ENCODE measurements at regions not wholly inside any gene's neighbourhood (a gene's known extent, or its start where the extent isn't known, plus 50 kb on each side); places are given as distances from the start of the nearest gene placed in this dataset.
"Not testable (repeated sequence)": the region's sequence is repeated elsewhere in the genome, so short reads cannot be mapped to it uniquely, and the experiment has no call there.

DNA sequence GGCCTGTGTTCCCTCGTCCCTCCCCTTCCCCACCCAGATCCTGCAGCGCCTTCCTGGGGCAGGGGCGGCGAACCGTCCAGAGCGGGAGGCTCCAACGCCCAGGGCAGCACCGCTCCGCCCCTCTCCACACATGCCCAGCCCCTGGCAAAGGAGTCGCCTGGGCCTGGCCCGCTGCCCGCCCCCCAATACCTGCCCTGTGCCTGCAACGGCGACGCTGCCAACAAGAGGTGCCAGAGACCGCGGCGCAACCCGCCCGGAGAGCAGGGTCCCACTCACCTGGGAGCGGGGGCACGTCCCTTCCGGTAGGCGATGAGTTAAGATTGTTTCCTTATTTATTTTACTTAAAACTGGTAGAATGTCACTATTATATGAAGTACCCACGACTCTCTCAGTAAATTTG, 77.5 kb upstream of the ZNG1F start:
- not testable (repeated sequence) for H3K4me1 ChIP-seq (ENCODE audit: insufficient read depth, low read length); H2AFZ ChIP-seq (ENCODE audit: low read length); H3K4me3 ChIP-seq (ENCODE audit: insufficient read depth, low read length); H3K36me3 ChIP-seq (ENCODE audit: insufficient read depth, low read length); DNase-seq (ENCODE audit: insufficient read length, low spot score, missing footprints); H3K27me3 ChIP-seq (ENCODE audit: insufficient read depth, low read length); H3K9me3 ChIP-seq (ENCODE audit: low read depth, low read length); H3K4me2 ChIP-seq (ENCODE audit: insufficient read depth, low read length); H4K20me1 ChIP-seq (ENCODE audit: insufficient read depth, low read length); H3K79me2 ChIP-seq (ENCODE audit: insufficient read depth, low read length); H3K27ac ChIP-seq (ENCODE audit: low read depth, low read length)

DNA sequence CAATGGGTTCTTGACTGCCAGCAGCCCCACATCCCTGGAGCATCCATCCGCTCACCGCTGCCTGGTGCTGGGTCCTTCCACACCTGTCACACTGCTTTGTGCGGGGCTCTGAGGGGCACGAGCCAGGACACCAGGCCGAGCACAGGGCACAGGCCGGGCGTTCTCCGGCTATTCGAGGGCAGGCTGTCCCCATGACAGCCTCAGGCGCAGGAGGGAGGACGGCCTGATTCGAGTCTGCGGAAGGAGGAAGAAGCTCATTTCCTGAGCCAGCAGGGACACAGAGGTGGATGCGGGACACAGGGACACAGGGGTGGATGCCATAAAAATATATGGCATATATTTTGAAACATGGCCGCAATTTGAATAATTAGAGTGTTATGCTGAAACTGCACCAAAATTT, 76.9 kb upstream of the ZNG1F start:
- not testable (repeated sequence) for H3K79me2 ChIP-seq (ENCODE audit: insufficient read depth, low read length); H3K4me2 ChIP-seq (ENCODE audit: insufficient read depth, low read length); H3K4me1 ChIP-seq (ENCODE audit: insufficient read depth, low read length); H2AFZ ChIP-seq (ENCODE audit: low read length); H4K20me1 ChIP-seq (ENCODE audit: insufficient read depth, low read length); H3K27me3 ChIP-seq (ENCODE audit: insufficient read depth, low read length); H3K27ac ChIP-seq (ENCODE audit: low read depth, low read length); H3K9me3 ChIP-seq (ENCODE audit: low read depth, low read length); DNase-seq (ENCODE audit: insufficient read length, low spot score, missing footprints); H3K4me3 ChIP-seq (ENCODE audit: insufficient read depth, low read length); H3K36me3 ChIP-seq (ENCODE audit: insufficient read depth, low read length)

DNA sequence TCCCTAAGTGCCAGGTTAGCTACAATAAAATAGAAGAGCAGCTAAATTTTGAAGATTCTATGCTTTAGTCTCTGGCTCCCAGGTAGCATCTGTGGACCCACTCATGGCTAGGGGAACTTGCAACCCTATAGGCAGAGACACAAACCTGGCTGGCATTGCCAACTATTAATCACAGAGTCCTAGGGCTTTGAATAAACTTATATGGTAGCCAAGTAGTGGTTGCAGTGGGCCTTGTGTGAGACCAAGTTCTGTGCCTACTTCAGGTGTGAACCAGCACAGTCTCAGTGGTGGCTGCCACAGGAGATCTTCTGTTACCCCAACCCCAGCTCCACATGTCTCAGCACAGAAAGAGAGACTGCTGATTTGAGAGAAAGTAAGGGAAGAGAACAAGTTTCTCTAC, 62.9 kb upstream of the ZNG1F start:
- H3K4me2 ChIP-seq (ENCODE audit: insufficient read depth, low read length); DNase-seq (ENCODE audit: insufficient read length, low spot score, missing footprints); H3K79me2 ChIP-seq (ENCODE audit: insufficient read depth, low read length); H3K4me1 ChIP-seq (ENCODE audit: insufficient read depth, low read length); H3K27me3 ChIP-seq (ENCODE audit: insufficient read depth, low read length); H3K27ac ChIP-seq (ENCODE audit: low read depth, low read length); H3K4me3 ChIP-seq (ENCODE audit: insufficient read depth, low read length); H2AFZ ChIP-seq (ENCODE audit: low read length); H3K9me3 ChIP-seq (ENCODE audit: low read depth, low read length); H4K20me1 ChIP-seq (ENCODE audit: insufficient read depth, low read length); H3K36me3 ChIP-seq (ENCODE audit: insufficient read depth, low read length): not testable (repeated sequence)

DNA sequence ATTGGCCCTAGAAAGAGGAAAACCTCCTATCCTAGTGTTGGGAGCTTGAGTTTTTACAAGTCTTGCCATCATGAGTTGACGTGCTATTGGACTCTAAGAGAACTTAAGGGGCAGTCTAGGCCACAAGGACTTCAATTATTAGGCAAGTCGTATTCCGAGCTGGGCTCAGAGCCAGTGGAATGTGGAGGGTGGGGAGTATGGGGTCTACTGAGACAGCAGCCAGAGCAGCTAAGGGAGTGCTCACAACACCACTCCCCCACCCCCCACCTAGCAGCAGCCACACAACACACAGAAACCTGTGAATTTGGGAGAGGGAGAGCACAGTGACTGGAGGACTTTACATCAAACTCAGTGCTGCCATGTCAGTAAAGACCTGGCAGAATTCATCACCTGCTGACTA, 62.0 kb upstream of the ZNG1F start:
- H3K4me3 ChIP-seq (ENCODE audit: insufficient read depth, low read length); H2AFZ ChIP-seq (ENCODE audit: low read length); H3K9me3 ChIP-seq (ENCODE audit: low read depth, low read length); H4K20me1 ChIP-seq (ENCODE audit: insufficient read depth, low read length); H3K4me2 ChIP-seq (ENCODE audit: insufficient read depth, low read length); H3K36me3 ChIP-seq (ENCODE audit: insufficient read depth, low read length); H3K4me1 ChIP-seq (ENCODE audit: insufficient read depth, low read length); H3K27ac ChIP-seq (ENCODE audit: low read depth, low read length); H3K27me3 ChIP-seq (ENCODE audit: insufficient read depth, low read length); H3K79me2 ChIP-seq (ENCODE audit: insufficient read depth, low read length); DNase-seq (ENCODE audit: insufficient read length, low spot score, missing footprints): not testable (repeated sequence)

DNA sequence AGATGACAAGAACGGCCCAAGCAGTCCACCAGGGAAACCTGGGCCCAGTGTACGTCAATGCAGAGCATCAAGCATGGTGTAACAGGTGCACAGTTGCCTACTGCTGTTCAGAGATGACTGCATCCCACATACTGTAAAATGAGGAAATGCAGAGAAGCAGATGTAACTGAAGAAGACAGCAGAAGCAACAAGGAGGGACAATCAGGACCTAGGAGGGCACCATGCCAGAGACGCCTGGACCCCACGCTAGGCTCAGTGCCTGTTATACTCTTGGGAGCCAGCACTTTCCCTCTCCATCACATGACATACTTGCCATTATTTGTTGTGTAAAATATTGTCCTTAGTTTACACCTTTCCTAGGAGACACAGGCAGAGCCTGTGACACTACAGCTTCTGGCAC, 57.6 kb upstream of the ZNG1F start:
- H3K79me2 ChIP-seq (ENCODE audit: insufficient read depth, low read length); H2AFZ ChIP-seq (ENCODE audit: low read length); H3K4me3 ChIP-seq (ENCODE audit: insufficient read depth, low read length); H4K20me1 ChIP-seq (ENCODE audit: insufficient read depth, low read length); H3K36me3 ChIP-seq (ENCODE audit: insufficient read depth, low read length); H3K27me3 ChIP-seq (ENCODE audit: insufficient read depth, low read length); DNase-seq (ENCODE audit: insufficient read length, low spot score, missing footprints); H3K4me1 ChIP-seq (ENCODE audit: insufficient read depth, low read length); H3K9me3 ChIP-seq (ENCODE audit: low read depth, low read length); H3K27ac ChIP-seq (ENCODE audit: low read depth, low read length); H3K4me2 ChIP-seq (ENCODE audit: insufficient read depth, low read length): not testable (repeated sequence)
